Activated gamma-delta T cell treated with anti-CD3 and anti-CD28 coated beads, Interleukin-2, amount 50 U/mL, for 16 hours (primary cell): ENCODE measurements at regions not wholly inside any gene's neighbourhood (a gene's known extent, or its start where the extent isn't known, plus 50 kb on each side); places are given as distances from the start of the nearest gene placed in this dataset.
"Not testable (repeated sequence)": the region's sequence is repeated elsewhere in the genome, so short reads cannot be mapped to it uniquely, and the experiment has no call there.

Experiments
- DNase-seq: peaks from one replicate; pipeline ENCODE4 v3.0.0-alpha.2; 2020; ENCODE audit warnings: low read depth

DNA sequence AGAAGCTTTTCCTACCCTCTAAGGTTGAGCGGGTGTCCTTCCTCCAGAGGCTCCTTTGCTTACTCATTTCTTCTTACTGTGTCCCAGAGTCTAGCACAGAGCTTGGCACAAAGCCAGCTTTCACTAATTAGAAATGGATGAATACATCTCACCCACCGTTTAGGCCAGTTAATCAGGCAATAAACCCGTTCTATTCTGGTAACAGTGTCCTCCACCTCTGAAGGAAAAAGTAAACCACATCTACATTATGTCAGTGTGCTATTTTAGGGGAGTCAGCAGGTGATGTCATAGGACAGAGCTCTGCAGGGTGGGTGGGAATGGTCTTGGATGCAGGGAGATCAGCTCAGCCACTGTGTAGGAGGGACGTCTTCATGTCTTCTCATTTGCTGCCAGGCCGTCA is 109.2 kb downstream of the OSTF1 start:
- DNase-seq = no peak

DNA sequence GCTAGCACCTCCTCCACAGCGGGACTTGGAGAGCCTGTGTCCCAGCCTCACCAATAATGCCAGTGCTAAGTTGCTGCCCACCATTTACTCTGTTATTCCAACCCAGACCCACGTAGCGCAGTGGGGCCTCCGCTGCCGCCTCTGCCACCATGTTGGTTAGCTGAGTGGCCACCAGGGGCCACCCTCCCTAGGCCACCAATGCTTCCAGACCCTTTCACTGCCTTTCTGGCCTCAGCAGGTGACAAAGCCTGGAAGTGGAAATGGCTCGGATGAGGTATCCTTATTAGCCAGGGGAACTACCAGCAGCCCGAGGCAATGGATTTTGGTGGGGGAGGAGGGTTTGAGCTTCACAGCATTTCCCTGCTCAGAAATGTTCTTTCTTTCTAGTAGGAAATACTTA is 110.1 kb downstream of the OSTF1 start:
- no peak for DNase-seq

DNA sequence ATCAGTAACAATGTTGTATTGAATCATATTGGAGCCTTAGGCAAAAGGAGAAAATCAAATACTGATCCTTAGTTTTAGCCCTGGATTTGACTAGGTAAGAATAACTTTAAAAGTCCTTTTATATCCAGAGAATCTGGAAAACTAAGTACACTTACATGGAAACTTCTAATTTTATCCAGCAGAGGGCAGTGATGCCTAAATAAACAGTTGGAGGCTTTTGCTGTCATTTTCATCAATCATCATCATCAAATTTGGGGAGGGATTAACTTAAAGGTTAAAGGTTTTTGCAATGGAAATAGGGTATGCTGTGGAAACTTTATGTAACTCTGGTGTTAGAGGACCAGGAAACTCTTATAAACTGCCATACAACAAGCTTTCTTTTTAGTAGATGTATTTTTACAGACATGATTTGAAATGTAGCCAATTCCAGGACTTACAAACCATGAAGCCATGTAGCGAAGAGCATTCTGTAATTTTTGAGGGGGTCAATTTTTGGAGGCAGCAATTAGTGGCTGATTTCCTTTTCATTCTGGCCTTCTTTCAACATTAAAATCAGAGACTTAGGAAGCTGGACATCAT is 112.7 kb downstream of the OSTF1 start:
- no peak for DNase-seq

DNA sequence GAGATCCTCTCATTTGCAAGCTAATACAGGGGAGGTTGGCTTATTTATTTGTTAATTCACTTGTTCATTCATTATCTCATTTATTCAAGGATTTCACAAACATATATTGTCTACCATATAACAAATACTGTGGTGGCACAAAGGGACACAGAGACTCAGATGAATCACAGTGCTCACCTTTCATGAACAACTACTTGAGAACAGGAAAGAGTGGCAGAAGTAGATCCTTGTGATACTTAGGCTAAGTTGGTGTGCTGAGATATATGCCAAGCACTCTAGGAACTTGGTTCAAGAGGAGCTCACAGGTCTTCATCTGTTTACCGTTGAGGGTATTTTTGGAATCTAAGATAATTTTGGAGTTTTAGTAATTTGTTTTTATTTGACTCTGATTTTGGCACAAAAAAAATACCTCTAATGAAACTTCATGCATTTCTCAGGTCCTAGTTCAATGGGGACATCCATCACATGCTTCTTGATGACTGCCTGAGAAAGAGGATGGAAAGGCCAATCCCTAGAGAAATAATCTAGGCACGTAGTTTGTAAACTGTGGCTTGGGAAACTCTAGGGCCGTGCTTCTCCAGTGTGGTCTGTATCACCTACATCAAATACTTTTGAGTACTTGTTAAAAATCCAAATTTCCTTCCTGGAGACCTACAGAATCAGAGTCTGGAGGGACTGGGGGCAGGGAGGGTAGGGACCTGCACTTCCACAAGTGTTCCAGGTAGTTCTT is 113.3 kb downstream of the OSTF1 start:
- DNase-seq = no peak

DNA sequence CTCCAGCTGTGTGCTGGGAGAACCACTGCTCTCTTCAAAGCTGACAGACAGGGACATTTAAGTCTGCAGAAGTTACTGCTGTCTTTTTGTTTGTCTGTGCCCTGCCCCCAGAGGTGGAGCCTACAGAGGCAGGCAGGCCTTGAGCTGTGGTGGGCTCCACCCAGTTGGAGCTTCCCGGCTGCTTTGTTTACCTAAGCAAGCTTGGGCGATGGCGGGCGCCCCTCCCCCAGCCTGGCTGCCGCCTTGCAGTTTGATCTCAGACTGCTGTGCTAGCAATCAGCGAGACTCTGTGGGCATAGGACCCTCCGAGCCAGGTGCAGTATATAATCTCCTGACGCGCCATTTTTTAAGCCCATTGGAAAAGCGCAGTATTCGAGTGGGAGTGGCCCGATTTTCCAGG is 119.7 kb downstream of the OSTF1 start:
- not testable (repeated sequence) for DNase-seq

DNA sequence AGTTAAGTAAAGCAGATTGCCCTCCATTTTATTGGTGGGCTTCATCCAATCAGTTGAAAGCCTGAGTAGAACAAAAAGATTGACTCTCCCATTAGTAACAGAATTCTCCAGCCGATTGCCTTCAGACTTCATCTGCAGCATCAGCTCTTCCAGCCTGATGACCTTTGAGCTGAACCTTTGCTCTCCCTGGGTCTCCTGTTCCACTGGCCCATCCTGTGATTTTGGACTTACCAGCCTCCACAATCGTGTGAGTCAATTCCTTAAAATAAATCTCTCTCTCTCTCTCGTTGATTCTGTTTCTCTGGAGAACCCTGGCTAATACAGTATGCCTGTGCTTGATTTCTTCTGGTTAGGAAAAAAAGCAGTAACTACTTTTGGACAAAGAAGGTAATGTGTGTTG is 121.9 kb downstream of the OSTF1 start:
- DNase-seq = no peak

DNA sequence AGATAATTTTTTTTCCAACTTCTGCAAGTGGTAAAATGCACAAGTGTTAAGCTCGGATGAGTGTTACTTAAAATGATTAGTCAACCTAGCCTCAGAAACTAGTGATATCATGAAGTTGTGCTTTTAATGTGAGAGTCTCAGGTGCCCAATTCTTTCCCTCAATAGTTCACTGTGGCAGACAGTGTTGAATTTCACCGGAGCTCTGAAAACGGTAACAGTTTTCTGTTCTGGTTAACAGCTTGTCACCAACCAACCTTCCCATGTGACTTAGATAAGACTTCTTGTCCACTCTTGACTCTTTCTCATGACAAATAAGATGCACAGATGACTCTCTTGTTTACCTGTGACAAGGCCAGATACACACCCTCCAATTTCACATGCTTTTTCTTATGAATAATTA is 125.5 kb downstream of the OSTF1 start:
- no peak for DNase-seq

DNA sequence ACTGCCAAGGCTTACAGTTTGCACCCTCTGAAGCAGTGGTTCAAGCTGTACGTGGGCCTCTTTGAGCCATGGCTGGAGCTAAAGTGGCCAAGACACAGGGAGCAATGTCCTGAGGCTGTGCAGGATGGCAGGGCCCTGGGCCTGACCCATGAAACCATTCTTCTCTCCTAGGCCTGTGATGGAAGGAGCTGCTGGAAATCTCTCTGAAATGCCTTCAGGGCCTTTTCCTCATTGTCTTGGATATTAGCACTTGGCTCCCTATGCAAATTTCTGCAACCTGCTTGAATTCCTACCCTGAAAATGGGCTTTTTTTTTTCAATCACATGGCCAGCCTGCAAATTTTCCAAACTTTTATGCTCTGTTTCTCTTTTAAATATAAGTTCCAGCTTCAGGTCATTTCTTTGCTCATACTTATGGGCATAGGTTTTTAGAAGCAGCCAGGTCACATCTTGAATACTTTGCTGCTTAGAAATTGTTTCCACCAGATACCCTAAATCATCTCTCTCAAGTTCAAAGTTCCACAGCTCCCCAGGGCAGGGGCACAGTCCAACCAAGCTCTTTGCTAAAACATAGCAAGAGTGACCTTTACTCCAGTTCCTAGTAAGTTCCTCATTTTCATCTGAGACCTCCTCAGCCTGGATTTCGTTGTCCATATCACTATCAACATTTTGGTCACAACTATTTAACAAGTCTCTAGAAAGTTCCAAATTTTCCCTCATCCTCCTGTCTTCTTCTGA is 138.3 kb downstream of the OSTF1 start:
- DNase-seq = no peak

DNA sequence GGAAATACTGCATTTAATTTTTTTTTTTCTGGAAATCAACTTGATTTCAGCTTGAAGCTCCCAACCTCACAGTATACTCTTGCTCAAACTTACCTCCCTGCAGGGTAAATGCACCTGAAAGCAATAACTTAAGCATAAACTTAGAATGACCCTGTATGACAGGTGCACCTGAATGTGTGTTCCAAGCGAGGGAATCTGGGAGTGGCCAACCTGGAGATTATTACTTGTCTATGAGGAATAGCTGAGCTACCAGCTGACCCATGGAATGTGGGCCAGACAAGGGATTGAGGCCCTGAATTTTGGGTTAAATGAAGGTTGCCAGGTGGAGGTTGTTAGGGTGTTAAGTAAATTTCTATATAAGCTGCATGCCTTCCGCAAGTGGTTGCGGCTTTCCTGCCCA is 140.6 kb downstream of the OSTF1 start:
- no peak for DNase-seq

DNA sequence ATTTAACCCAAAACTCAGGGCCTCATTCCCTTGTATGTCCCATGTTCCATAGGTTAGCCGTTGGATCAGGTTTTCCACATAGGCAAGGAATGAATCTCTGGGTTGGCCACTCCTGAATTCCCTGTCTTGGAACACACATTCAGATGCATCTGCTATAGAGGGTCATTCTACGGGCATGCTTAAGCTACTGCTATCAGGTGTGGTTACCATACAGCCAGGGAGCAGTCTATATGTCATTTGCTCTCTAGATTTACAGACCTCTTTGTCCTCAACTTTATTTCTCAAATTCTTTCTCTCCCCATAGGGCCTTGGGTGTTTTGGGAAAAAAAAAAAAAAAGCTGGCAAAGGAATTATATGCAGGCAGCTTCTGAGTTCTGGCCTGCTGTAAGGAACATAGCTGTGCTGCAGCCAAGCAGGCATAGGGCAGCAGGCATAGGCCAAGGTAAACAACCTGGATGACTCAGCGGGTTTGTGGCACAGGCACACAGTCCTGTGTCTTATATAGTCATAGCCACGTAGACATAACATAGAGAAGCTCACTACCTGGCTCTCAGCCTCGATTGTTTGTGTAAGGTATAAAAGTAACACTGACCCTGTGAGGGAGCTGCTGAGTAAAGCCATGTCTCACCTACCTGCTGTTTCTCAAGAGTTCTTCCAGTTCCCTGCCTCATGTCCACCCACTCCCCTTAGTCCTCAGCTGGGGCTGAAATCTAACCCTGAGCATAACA is 141.5 kb downstream of the OSTF1 start:
- DNase-seq = no peak

DNA sequence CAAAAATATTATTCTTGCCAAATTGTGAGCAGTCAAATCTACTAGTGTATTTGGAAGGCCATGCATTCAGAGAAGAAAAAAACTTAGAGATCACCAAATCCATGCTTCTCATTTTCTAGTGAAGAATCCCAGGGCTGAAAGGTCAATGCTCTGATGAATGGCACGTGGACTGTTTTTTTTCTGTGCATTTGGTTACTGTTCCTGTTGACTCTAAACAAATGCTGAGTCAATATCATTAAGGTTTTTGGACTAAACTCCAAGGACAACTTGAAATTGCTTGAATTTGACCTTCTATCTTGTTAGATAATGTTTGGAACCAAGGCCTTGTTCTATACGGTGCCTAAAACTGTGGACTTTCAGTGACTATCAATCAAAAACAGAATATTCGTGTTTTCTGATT is 142.2 kb downstream of the OSTF1 start:
- no peak for DNase-seq

DNA sequence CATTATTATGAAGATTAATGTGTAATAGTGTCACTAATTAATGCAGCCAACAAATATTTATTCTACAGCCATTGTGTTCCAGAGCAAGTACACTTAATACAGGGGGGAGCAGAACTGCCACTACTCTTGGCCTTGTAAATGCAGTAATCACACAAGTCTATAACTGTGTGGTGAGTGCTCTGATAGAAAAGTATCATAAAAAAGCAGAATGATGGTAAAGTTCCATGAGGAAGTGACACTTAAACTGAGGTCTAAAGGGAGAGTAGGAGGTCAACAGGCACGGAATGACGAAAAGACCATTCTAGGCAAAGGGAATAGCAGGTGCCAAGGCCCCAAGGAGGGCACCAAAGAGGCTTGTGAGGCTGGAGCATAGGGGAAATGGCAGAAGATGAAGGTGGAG is 142.9 kb downstream of the OSTF1 start:
- DNase-seq = no peak

DNA sequence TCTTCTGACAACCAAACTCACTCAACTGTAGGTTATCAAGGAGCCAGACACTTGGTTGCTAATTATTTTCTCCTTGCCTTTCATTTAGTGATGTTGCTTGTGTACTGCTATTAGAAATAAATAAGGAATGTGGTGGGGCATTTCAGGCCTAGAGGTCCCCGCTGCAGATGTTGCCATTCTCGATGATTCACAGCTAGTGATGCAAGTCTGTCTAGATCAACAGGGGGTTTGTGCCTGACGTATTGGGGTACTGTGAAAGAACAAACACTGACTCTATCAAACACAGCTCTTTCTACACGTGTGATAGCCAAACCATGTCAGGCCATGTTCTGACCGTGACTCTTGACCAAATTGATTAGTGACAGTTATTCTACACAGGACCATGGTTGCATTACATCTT is 144.7 kb downstream of the OSTF1 start:
- DNase-seq = no peak

DNA sequence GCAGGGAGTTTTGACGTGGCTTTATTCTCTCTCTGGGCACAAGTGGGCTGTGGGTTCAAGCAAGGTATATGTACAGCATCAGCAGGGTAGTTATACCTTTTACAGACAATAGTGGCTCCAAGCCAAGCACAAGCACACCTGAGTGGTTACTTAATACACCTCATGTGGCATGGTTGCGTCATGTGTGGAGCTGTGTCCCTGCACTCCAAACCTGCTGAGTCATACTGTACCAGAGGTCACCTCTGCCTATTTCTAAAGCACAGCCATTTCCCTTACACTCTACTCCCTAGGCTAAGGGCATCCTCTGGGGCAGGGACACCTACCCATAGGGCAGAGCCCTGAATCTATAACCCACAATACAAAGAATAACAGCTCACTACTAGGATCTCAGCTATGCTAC is 147.3 kb downstream of the OSTF1 start:
- no peak for DNase-seq

DNA sequence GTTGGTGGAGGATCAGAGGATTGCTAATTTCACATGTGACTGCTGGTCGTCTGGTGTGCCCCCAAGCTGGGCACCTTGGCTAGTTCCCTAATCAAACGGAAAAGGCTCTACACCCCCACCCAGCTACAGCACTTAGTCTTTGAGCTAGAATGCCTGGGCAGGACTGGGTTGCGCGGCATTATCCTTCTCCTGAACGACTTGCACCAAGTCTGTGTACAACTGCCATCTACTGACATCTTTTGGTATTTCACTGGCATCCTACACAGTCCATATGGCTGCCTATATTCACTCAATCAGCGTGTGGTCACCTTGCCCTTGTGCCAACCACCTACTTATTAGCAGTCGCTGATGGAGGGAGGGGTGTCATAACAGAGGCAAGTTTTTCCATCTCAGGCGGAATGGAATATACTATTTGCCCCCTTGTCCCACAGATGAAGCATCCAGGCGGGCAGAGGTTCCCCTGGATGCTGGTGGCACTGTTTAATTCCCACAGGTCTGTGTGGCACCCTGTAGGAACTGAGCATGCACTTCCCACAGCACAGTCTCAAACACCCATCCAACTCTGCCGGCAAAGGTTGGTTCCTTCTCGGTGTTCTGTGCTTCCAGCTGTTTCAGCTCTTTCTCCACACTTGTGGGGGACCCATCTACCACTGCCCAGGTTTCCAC is 150.1 kb downstream of the OSTF1 start:
- DNase-seq = no peak

DNA sequence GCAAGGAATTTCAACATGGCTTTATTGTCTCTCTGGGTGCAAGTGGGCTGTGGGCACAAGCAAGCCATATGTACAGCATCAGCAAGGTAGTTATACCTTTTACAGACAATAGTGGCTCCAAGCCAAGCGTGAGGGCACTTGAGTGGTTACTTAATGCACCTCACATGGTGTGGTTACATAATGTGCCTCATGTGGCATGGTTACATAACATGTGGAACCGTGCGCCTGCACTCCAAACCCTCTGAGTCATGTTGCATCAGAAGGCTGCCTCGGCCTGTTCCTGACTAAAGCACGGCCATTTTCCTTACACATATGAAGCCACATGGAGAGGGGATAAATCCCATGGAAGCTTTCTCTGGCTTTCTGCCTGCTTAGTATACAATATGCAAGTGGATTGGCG is 150.9 kb downstream of the OSTF1 start:
- no peak for DNase-seq

DNA sequence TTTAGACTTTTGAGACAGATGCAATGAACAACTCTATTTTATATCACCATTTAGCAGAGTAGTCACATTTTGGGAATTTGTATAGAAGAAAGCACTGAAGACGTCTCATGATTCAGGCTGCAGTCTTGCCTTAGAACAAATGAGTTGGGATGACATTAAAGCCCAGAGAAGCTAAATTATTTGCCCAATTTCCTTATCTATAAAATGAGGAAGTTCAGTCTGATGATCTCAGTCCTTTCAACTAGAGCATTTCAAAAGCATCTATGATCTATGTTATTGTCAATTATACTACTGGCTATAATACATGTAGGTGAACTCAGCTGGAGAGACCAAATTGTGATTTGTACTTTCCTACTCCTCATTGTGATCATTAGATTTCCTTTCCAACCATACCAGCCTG is 154.1 kb downstream of the OSTF1 start:
- DNase-seq = no peak

DNA sequence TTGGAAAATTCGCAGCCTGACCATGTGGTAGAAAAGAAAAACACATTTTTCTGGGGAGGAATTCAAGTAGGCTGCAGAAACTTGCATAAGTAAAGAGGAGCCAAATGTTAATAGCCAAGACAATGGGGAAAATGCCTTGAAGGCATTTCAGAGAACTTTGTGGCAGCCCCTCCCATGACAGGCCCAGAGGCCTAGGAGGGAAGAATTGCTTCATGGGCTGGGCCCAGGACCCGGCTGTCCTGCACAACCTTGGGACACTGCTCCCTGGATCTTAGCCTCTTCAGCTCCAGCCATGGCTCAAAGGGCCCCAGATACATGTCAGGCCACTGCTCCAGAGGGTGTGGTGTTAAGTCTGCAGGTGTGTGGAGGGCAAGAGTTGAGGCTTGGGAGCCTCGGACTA is 158.6 kb downstream of the OSTF1 start:
- no peak for DNase-seq

DNA sequence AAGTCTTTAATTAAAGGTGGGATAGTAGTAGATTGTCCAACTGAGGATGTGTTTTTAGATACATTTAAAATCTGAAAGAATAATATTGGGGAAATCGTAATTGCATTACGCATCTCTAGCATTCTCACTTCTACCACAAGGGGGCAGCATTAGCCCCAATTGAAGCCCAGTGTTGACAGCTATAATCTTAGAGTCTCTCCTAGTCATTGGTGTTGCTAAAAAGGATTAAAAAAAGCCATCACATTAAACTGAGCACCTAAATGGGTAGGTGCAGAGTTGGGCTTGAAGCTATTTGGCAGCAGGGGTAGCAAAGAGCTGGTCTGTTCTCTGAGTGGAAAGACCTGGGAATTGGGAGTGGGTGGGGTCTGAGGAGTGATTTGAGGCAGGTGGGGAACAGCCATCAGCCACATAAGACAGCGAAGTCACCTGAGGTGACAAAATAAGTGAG is 177.2 kb downstream of the OSTF1 start:
- DNase-seq = peak; percentile 20

DNA sequence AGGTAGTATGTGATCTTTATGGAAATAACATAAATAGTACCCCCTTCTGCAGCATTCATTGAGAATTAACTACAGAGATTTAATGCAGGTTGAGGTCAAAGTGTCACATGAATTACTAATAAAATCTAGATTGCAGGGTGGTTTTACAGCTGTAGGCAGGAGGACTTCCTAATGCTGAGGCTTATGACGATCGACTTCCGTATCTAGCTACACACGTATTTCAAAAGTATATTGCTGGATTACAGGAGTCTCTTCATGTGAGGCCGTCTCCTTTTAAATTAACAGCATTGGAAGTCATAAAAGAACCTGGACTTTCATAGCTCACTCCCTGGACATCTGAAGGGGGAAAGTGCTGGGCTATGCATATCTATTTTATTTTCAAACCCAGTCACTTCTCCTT is 180.9 kb downstream of the OSTF1 start:
- DNase-seq = no peak

DNA sequence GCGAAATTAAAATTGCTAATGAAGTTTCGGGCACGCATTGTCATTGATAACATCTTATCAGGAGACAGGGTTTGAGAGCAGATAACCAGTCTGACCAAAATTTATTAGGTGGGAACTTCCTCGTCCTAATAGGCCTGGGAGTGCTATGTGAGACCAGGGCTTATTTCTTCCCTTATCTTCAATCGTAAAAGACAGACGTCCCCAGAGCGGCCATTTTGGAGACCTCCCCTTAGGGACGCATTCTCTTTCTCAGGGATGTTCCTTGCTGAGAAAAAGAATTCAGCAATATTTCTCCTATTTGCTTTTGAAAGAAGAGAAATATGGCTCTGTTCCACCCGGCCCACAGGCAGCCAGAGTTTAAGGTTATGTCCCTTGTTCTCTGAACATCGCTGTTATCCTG is 184.7 kb downstream of the OSTF1 start:
- not testable (repeated sequence) for DNase-seq

DNA sequence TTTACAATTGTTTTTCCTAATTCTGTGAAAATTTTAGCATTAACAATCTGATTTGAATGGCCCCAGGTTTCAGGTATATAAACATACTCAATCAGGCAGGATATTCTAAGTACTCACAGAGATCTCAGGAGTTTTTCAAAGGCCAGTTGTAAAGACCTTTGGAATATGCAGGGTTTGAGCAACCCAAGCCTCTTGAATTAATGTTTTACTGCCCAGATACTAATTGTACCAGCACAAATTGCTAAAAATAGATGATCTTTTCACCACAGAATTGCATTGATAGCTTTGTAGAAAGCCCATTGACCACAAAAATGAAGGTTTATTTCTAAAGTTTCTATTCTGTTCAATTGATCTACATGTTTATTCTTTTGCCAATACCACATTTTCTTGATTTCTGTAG is 186.5 kb downstream of the OSTF1 start:
- no peak for DNase-seq
